Loucy (cell line): ENCODE measurements at regions not wholly inside any gene's neighbourhood (a gene's known extent, or its start where the extent isn't known, plus 50 kb on each side); places are given as distances from the start of the nearest gene placed in this dataset.

Experiments used
- H2AFZ ChIP-seq: fragments of 200-600 bp; sonication (generic); 2 replicates; pipeline ENCODE4 v1.6.0; 2016; ENCODE audit warnings: antibody characterized with exemption, mild to moderate bottlenecking, low read length, moderate library complexity
- H3F3A ChIP-seq: fragments of 200-600 bp; 2 replicates; pipeline ENCODE4 v1.6.0; 2016; ENCODE audit warnings: antibody characterized with exemption, low read depth, mild to moderate bottlenecking
- H3K27me3 ChIP-seq: fragments of 200-600 bp; sonication (generic); 2 replicates; pipeline ENCODE4 v1.6.1; 2014; ENCODE audit warnings: low read length, mild to moderate bottlenecking; ENCODE audit not compliant: insufficient read depth, poor library complexity, severe bottlenecking
- H3K36me3 ChIP-seq: fragments of 200-600 bp; sonication (generic); 2 replicates; pipeline ENCODE4 v1.6.1; 2016; ENCODE audit warnings: low read length; ENCODE audit not compliant: insufficient read depth
- H3K4me1 ChIP-seq: fragments of 200-600 bp; sonication (generic); 2 replicates; pipeline ENCODE4 v1.5.1; 2014; ENCODE audit warnings: low read length, mild to moderate bottlenecking; ENCODE audit not compliant: insufficient read depth, poor library complexity, severe bottlenecking
- H3K4me2 ChIP-seq: fragments of 200-600 bp; sonication (generic); 2 replicates; pipeline ENCODE4 v1.6.0; 2014; ENCODE audit warnings: antibody characterized with exemption, low read length, low read depth, mild to moderate bottlenecking; ENCODE audit not compliant: poor library complexity, severe bottlenecking
- H3K4me3 ChIP-seq: fragments of 200-600 bp; sonication (generic); 2 replicates; pipeline ENCODE4 v1.5.1; 2014; ENCODE audit warnings: low read length, mild to moderate bottlenecking, mixed read lengths; ENCODE audit not compliant: poor library complexity, severe bottlenecking
- H3K79me2 ChIP-seq: fragments of 200-600 bp; sonication (generic); 2 replicates; pipeline ENCODE4 v1.6.1; 2014; ENCODE audit warnings: low read length; ENCODE audit not compliant: insufficient read depth
- H3K9ac ChIP-seq: fragments of 200-600 bp; sonication (generic); 2 replicates; pipeline ENCODE4 v1.6.0; 2014; ENCODE audit warnings: mild to moderate bottlenecking, low read depth, low read length, moderate library complexity; ENCODE audit not compliant: poor library complexity, severe bottlenecking
- H3K9me2 ChIP-seq: fragments of 200-600 bp; sonication (generic); replicated peaks from 2 replicates; pipeline ENCODE4 v1.6.1; 2016; ENCODE audit warnings: low read depth, low read length, mixed read lengths
- H3K9me3 ChIP-seq: fragments of 200-600 bp; sonication (generic); 2 replicates; pipeline ENCODE4 v1.6.1; 2014; ENCODE audit warnings: mild to moderate bottlenecking, antibody characterized with exemption, low read length, low read depth; ENCODE audit not compliant: insufficient read depth
- H4K20me1 ChIP-seq: fragments of 200-600 bp; sonication (generic); 2 replicates; pipeline ENCODE4 v1.6.0; 2014; ENCODE audit warnings: antibody characterized with exemption, low read length, mild to moderate bottlenecking; ENCODE audit not compliant: insufficient read depth, poor library complexity, severe bottlenecking
- CTCF ChIP-seq: fragments of 200-600 bp; sonication (generic); conservative IDR thresholded peaks from 2 replicates; pipeline ENCODE4 v1.5.1; 2014; ENCODE audit warnings: mild to moderate bottlenecking, antibody characterized with exemption, low read length
- EZH2phosphoT487 ChIP-seq: fragments of 200-600 bp; IDR thresholded peaks from 2 replicates; pipeline ENCODE4 v1.6.1; 2018; ENCODE audit warnings: antibody characterized with exemption, mild to moderate bottlenecking, moderate library complexity, borderline replicate concordance

- Histone ChIP-seq H3K9me2 (no peaks in the 10 kb centered on the region), H3K4me1 (no peaks in the 10 kb centered on the region), H3K4me3 (no peak overlapping the region), H3K27me3 (no peaks in the 10 kb centered on the region), H2AFZ (no peak overlapping the region), H3K4me2 (no peak overlapping the region), H3F3A (no peaks in the 10 kb centered on the region), H3K9me3 (no peaks in the 10 kb centered on the region), H3K9ac (no peak overlapping the region), H4K20me1 (no peaks in the 10 kb centered on the region), H3K79me2 (no peaks in the 10 kb centered on the region), H3K36me3 (no peaks in the 10 kb centered on the region)
- no peak for TF ChIP-seq EZH2phosphoT487
- TF ChIP-seq CTCF = no peak
Measured at GRCh38 chr2:176461098-176461808, 192.0 kb downstream of the MTX2 start.

- Histone ChIP-seq H3K79me2 (no peaks in the 10 kb centered on the region), H4K20me1 (no peaks in the 10 kb centered on the region), H3K9me3 (no peaks in the 10 kb centered on the region), H3K4me1 (no peaks in the 10 kb centered on the region), H3K9ac (no peak overlapping the region), H3F3A (no peaks in the 10 kb centered on the region), H2AFZ (no peak overlapping the region), H3K9me2 (no peaks in the 10 kb centered on the region), H3K4me3 (no peak overlapping the region), H3K4me2 (no peak overlapping the region), H3K27me3 (no peaks in the 10 kb centered on the region), H3K36me3 (no peaks in the 10 kb centered on the region)
- TF ChIP-seq CTCF = no peak
- TF ChIP-seq EZH2phosphoT487 = no peak
Measured at GRCh38 chr2:176461809-176462670, 192.8 kb downstream of the MTX2 start.

GRCh38 chr2:176463546-176463945 lies 194.3 kb downstream of the MTX2 start:
- H3K27me3 ChIP-seq = no peaks in the 10 kb centered on the region
- no peaks in the 10 kb centered on the region for H3K9me3 ChIP-seq
- no peak overlapping the region for H3K4me3 ChIP-seq
- H3K79me2 ChIP-seq = no peaks in the 10 kb centered on the region
- no peak overlapping the region for H3K4me2 ChIP-seq
- H4K20me1 ChIP-seq = no peaks in the 10 kb centered on the region
- H3K9ac ChIP-seq = no peak overlapping the region
- H3K36me3 ChIP-seq = no peaks in the 10 kb centered on the region
- TF ChIP-seq EZH2phosphoT487 (no peak), CTCF (no peak)
- H3K4me1 ChIP-seq = no peaks in the 10 kb centered on the region
- no peaks in the 10 kb centered on the region for H3F3A ChIP-seq
- no peak overlapping the region for H2AFZ ChIP-seq
- no peaks in the 10 kb centered on the region for H3K9me2 ChIP-seq
